Neutrophil (primary cell): ENCODE measurements at regions not wholly inside any gene's neighbourhood (a gene's known extent, or its start where the extent isn't known, plus 50 kb on each side); places are given as distances from the start of the nearest gene placed in this dataset.

Source experiments
- H3K27ac ChIP-seq: fragments of 200-600 bp; sonication (generic); 2 replicates; pipeline ENCODE4 v1.5.1; 2016; ENCODE audit warnings: mild to moderate bottlenecking, moderate library complexity
- H3K27me3 ChIP-seq: fragments of 200-600 bp; sonication (generic); 2 replicates; pipeline ENCODE4 v1.6.0; 2016; ENCODE audit warnings: mild to moderate bottlenecking
- H3K36me3 ChIP-seq: fragments of 200-600 bp; sonication (generic); 2 replicates; pipeline ENCODE4 v1.5.1; 2017
- H3K4me1 ChIP-seq, 2 experiments: fragments of 200-600 bp in 1 of 2; sonication (generic) in 1 of 2; 1 replicate in 1 of 2; 2 replicates in 1 of 2; pipeline versions ENCODE4 v1.5.1 to v1.6.1; 2013 to 2016; ENCODE audit warnings: low read depth in 1 of 2, low read length in 1 of 2, mild to moderate bottlenecking in 1 of 2, moderate library complexity in 1 of 2; ENCODE audit not compliant: control insufficient read depth in 1 of 2, insufficient read depth in 1 of 2
- H3K4me3 ChIP-seq, 2 experiments: fragments of 200-600 bp in 1 of 2; sonication (generic) in 1 of 2; 1 replicate in 1 of 2; 2 replicates in 1 of 2; pipeline ENCODE4 v1.5.1; 2013 to 2016; ENCODE audit warnings: low read depth in 1 of 2, low read length in 1 of 2, mild to moderate bottlenecking in 1 of 2, moderate library complexity in 1 of 2
- H3K9me3 ChIP-seq: fragments of 200-600 bp; sonication (generic); 2 replicates; pipeline ENCODE4 v1.5.1; 2016
- TF ChIP-seq, protein P1 (sequence below): fragments of 200-600 bp; sonication (generic); IDR thresholded peaks from 2 replicates; pipeline ENCODE4 v1.5.1; 2016; ENCODE audit warnings: antibody characterized with exemption

DNA sequence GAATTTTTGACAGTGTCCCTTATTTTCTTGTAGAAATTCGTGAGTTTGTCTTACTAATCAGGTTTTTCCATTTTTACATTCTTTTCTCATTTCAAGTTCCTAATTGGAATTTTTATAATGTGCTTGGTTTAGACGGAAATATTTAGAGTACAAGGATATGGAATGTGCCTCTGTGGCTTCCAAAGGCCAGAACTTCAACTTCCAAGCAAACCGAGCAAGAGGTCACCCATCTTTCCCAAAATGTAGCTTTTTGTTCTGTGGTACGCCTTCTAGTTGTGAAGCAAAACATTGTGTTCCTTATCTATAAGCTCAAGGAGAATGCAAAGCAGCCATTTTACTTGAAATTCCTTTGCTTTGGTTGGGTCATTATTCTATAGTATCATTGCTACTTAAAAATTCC, 212.8 kb upstream of the PACRGL start:
- H3K27ac ChIP-seq = no peak overlapping the region
- TF ChIP-seq, protein P1, sequence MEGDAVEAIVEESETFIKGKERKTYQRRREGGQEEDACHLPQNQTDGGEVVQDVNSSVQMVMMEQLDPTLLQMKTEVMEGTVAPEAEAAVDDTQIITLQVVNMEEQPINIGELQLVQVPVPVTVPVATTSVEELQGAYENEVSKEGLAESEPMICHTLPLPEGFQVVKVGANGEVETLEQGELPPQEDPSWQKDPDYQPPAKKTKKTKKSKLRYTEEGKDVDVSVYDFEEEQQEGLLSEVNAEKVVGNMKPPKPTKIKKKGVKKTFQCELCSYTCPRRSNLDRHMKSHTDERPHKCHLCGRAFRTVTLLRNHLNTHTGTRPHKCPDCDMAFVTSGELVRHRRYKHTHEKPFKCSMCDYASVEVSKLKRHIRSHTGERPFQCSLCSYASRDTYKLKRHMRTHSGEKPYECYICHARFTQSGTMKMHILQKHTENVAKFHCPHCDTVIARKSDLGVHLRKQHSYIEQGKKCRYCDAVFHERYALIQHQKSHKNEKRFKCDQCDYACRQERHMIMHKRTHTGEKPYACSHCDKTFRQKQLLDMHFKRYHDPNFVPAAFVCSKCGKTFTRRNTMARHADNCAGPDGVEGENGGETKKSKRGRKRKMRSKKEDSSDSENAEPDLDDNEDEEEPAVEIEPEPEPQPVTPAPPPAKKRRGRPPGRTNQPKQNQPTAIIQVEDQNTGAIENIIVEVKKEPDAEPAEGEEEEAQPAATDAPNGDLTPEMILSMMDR = no peak

DNA sequence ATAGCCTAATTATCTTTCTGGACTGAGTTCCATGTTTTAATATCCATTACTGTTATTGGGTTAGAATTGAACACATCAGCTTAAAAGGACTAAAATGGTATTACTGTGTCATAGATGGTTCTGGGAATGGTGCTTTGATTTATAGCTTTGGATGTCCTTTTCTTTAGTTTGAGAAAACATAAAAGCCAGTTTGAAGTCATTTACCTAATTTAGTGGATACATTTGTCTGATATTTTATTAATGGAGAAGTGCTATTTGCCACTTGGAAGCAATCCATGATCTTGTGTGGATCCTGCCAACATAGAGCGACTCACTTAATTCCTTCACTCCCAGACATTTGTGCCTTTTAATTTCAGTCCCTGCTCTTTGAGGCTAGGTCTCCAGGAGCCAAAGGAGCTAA, 212.4 kb upstream of the PACRGL start:
- H3K4me3 ChIP-seq = no peak overlapping the region
- no peak overlapping the region for H3K27ac ChIP-seq
- no peaks in the 10 kb centered on the region for H3K4me1 ChIP-seq
- TF ChIP-seq, protein P1 = no peak
- no peaks in the 10 kb centered on the region for H3K36me3 ChIP-seq
- no peaks in the 10 kb centered on the region for H3K27me3 ChIP-seq
- no peaks in the 10 kb centered on the region for H3K9me3 ChIP-seq

More for the DNA sequence above, 212.8 kb upstream of the PACRGL start:
- no peak overlapping the region for H3K4me3 ChIP-seq
- no peaks in the 10 kb centered on the region for H3K4me1 ChIP-seq
- H3K27me3 ChIP-seq = no peaks in the 10 kb centered on the region
- no peaks in the 10 kb centered on the region for H3K9me3 ChIP-seq
- H3K36me3 ChIP-seq = no peaks in the 10 kb centered on the region

DNA sequence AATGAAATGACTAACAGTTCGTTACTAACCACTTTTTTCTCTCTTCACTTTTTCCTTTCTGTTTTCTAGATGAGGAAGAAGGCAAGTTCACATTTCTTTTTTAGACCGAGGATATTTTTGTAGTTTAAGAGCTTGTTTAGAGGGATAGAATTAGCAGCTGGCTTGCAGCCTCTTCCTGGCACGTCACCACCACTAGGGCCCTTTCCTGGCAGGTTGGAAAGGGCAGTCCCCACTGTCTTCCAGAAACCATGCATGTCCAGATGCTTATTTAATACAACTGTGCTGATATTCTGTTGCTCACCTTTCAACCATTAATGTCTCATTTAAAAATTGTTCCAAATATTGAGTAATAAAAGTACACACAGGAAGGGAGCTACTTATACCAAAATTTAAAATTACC, 209.5 kb upstream of the PACRGL start:
- Histone ChIP-seq H3K36me3 (no peaks in the 10 kb centered on the region), H3K27ac (no peak overlapping the region), H3K9me3 (no peaks in the 10 kb centered on the region), H3K4me1 (no peaks in the 10 kb centered on the region), H3K4me3 (no peak overlapping the region), H3K27me3 (no peaks in the 10 kb centered on the region)
- TF ChIP-seq, protein P1 = no peak

DNA sequence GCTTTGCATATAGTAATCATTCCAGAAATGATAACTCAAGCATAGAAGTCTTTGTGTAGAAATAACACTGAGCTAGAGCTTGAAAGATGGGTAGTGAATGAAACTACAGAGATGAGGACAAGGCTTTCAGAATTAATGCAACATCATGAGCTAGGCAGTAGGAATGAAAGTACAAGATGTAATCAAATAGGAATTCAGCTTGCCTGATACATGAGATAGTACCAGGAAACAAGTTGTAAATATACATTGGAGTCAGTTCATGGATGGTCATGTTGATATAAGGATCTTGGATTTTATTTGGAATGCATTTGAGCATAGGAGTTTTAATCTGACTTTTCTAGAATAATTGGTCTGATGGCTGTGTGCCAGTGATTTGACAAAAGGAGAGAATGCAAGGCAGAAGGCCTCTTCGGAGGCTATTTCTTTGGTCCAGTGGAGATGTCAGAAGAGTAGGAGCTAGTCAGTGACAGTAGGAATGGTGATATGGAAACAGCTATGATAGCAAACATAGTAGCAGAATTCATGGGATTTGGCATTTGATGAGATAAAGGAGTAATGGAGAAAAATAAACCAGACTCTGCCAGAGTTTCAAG, 206.4 kb upstream of the PACRGL start:
- no peaks in the 10 kb centered on the region for H3K9me3 ChIP-seq
- H3K4me1 ChIP-seq = no peaks in the 10 kb centered on the region
- no peak overlapping the region for H3K4me3 ChIP-seq
- TF ChIP-seq, protein P1 = no peak
- no peaks in the 10 kb centered on the region for H3K36me3 ChIP-seq
- no peak overlapping the region for H3K27ac ChIP-seq
- H3K27me3 ChIP-seq = no peaks in the 10 kb centered on the region

DNA sequence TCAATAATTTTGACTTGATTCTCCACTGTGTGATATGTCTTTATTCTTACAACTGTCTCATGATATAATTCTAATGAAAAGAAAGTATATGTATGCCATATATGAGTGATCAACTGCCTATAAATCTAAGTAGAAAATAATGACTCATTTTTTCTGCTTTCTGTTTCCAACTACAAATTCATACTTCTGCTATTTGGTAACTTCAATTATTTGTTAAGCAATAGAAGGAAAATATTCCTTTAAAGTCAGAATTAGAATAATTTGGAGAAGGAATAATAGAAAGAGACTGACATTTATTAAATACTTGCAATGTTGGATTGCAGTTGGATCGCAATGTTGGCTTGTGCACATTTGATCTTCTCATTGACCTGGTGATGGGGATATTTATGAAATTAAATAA, 204.2 kb upstream of the PACRGL start:
- TF ChIP-seq, protein P1 = no peak
- Histone ChIP-seq H3K4me3 (no peak overlapping the region), H3K27ac (no peak overlapping the region), H3K9me3 (no peaks in the 10 kb centered on the region), H3K27me3 (no peaks in the 10 kb centered on the region), H3K4me1 (no peaks in the 10 kb centered on the region), H3K36me3 (no peaks in the 10 kb centered on the region)

DNA sequence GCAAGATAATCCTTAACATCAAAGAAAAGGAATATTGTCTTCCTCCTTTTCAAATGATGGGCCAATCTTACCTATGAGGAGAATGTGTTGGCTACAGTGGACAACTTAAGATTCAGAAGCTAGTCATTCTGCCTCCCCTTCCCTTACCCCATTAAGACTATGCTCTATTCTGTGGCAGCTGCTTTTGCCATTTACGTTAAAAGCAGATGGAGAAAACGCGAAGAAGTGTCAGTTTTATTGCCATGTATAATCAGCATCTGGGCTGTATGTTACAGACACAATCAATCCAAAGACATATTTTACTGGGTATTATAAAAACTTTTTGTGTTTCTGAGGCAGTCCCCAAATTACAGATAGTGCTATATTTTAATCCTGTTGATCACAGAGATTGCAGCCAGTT, 196.1 kb upstream of the PACRGL start:
- H3K27ac ChIP-seq = no peak overlapping the region
- no peaks in the 10 kb centered on the region for H3K27me3 ChIP-seq
- H3K36me3 ChIP-seq = no peaks in the 10 kb centered on the region
- no peak overlapping the region for H3K4me3 ChIP-seq
- no peaks in the 10 kb centered on the region for H3K4me1 ChIP-seq
- TF ChIP-seq, protein P1 = no peak
- H3K9me3 ChIP-seq = no peaks in the 10 kb centered on the region
